ENCODE measurements at regions not wholly inside any gene's neighbourhood (a gene's known extent, or its start where the extent isn't known, plus 50 kb on each side); places are given as distances from the start of the nearest gene placed in this dataset.
A peak's percentile ranks its signal among the peaks of the same experiment; 100 is the strongest.

DNA sequence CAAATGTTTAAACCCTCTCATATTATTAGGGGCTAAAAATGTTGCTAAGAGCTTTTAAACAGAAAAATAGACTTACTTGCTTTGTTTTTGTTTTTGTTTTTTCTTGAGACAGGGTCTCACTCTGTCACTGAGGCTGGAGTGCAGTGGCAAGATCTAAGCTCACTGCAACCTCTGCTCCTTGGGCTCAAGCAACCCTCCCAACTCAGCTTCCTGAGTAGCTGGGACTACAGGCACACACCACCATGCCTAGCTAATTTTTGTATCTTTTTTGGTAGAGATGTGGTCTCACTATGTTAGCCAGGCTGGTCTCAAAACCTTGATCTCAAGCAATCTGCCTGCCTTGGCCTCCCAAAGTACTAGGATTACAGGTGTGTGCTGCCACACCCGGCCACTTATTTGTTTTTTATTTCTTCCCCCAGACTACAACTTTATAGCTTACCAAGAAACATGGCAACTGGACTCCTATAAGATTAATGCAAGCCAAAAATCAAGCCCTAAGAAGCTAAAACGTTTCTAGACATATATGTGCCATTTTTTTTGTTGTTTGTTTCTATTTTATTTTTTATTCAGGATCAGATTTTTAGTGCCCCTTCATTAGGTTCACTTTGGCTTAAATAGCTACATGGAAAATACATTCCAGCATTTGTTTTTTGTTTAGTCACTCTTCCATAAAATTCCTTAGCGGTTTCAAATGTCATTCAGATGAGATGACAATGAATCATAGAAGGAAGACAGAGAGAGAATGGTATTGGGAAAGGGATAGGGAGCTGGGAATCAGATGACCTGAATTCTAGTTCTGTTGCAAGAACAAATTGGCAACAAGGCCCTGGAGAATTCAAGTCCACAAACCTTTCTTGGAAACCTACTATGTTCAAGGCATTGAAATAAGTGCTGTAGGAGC lies 163.4 kb upstream of the MKLN1 start:
- no TSS peak for BruUV-seq (replicated peaks)
- Histone ChIP-seq H3K4me1 (ENCODE audit: control insufficient read depth, extremely low read depth, insufficient read depth, low read length) (peaks cover 4% of the 10 kb centered on the region), H2AFZ (ENCODE audit: low read depth, low read length) (peak overlapping the region; percentile 81), H3K27me3 (ENCODE audit: control insufficient read depth in 2 of 2, insufficient read depth in 2 of 2, low read length in 2 of 2) (no peaks in the 10 kb centered on the region), H3K9ac (replicated peaks; ENCODE audit: extremely low read depth, insufficient read depth, low read length) (no peak overlapping the region), H3K4me3 (replicated peaks in 1 of 3; ENCODE audit: insufficient read depth in 1 of 3, low read depth in 1 of 3, low read length in 3 of 3) (no peak overlapping the region), H3K4me2 (ENCODE audit: insufficient read depth, low read length) (no peak overlapping the region), H4K20me1 (replicated peaks; ENCODE audit: control insufficient read depth, extremely low read depth, insufficient read depth, low read length) (no peaks in the 10 kb centered on the region), H3K79me2 (ENCODE audit: control insufficient read depth, insufficient read depth, low read length) (no peaks in the 10 kb centered on the region), H3K36me3 (ENCODE audit: control insufficient read depth in 2 of 2, extremely low read depth in 1 of 2, insufficient read depth in 2 of 2, low read length in 2 of 2) (no peaks in the 10 kb centered on the region), H3K9me3 (replicated peaks; ENCODE audit: control insufficient read depth, insufficient read depth, low read length) (no peaks in the 10 kb centered on the region), H3K9me1 (replicated peaks; ENCODE audit: control insufficient read depth, extremely low read depth, insufficient read depth, low read length) (no peaks in the 10 kb centered on the region), H3K27ac (ENCODE audit: insufficient read depth, low read depth, low read length) (peak overlapping the region; percentile 46)
- intact Hi-C loops (cut with micrococcal nuclease) (no loop called here), dilution Hi-C loops (cut with MboI; ENCODE audit: extremely low pct_ligation_motif_present, low sequenced_read_pairs) (no loop called here)
- CTCF ChIA-PET = interaction anchor here (0.7 to 1.8 kb wide), 10 partner anchors 9 to 251 kb away, joined by 3 to 7 read pairs (median 3); no protein-coding TSS in a partner anchor
- FAIRE-seq (peak; percentile 21), DNase-seq (ENCODE audit: low read depth, low spot score) (peak; percentile 11)
- POLR2A ChIA-PET = no interaction called here
- TF ChIP-seq FOS (IDR thresholded peaks at IDR 0.05; ENCODE audit: borderline replicate concordance, insufficient read depth, low read length) (peak; percentile 15), POLR2AphosphoS5 (IDR thresholded peaks at IDR 0.05; ENCODE audit: insufficient read depth, low read depth, low read length) (no peak)

DNA sequence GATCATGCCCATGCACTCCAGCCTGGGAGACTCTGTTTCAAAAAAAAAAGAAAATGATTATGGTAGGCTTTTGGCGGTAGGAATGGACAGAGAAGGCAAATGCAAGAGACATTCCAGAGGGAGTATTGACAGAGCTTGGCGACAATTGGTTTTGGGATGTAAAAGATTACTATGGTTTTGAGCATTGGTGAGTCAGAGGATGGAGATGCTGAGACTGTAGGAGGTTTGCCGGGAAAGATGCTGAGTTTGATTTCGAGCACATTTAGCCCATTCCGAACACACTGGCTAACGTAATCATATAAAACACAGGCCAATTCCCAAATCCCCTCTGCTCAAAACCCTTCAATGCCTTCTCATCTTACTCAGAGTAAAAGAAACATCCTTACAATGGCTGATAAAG lies 161.6 kb upstream of the MKLN1 start:
- no peak for TF ChIP-seq POLR2AphosphoS5 (IDR thresholded peaks at IDR 0.05; ENCODE audit: insufficient read depth, low read depth, low read length)
- TF ChIP-seq FOS (IDR thresholded peaks at IDR 0.05; ENCODE audit: borderline replicate concordance, insufficient read depth, low read length) = no peak
- TF ChIP-seq, protein P1, sequence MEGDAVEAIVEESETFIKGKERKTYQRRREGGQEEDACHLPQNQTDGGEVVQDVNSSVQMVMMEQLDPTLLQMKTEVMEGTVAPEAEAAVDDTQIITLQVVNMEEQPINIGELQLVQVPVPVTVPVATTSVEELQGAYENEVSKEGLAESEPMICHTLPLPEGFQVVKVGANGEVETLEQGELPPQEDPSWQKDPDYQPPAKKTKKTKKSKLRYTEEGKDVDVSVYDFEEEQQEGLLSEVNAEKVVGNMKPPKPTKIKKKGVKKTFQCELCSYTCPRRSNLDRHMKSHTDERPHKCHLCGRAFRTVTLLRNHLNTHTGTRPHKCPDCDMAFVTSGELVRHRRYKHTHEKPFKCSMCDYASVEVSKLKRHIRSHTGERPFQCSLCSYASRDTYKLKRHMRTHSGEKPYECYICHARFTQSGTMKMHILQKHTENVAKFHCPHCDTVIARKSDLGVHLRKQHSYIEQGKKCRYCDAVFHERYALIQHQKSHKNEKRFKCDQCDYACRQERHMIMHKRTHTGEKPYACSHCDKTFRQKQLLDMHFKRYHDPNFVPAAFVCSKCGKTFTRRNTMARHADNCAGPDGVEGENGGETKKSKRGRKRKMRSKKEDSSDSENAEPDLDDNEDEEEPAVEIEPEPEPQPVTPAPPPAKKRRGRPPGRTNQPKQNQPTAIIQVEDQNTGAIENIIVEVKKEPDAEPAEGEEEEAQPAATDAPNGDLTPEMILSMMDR (IDR thresholded peaks at IDR 0.05; ENCODE audit: extremely low read depth in 1 of 2, insufficient read depth in 1 of 2, low read depth in 1 of 2, low read length in 2 of 2) = no peak
- no peak for TF ChIP-seq GATA2 (IDR thresholded peaks at IDR 0.05; ENCODE audit: insufficient read depth, insufficient read length, low read depth, low read length)
- TF ChIP-seq MYC (IDR thresholded peaks at IDR 0.05; ENCODE audit: low read depth, low read length) = no peak
- TF ChIP-seq, protein P2, sequence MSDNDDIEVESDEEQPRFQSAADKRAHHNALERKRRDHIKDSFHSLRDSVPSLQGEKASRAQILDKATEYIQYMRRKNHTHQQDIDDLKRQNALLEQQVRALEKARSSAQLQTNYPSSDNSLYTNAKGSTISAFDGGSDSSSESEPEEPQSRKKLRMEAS (IDR thresholded peaks at IDR 0.05; ENCODE audit: insufficient read depth, insufficient read length) = no peak
- intact Hi-C loops (cut with micrococcal nuclease) = no loop called here
- no peaks in the 10 kb centered on the region for H3K27me3 ChIP-seq (ENCODE audit: control insufficient read depth in 2 of 2, insufficient read depth in 2 of 2, low read length in 2 of 2)
- no peaks in the 10 kb centered on the region for H3K9me3 ChIP-seq (replicated peaks; ENCODE audit: control insufficient read depth, insufficient read depth, low read length)
- POLR2A ChIA-PET = no interaction called here
- no peak overlapping the region for H3K4me3 ChIP-seq (replicated peaks in 1 of 3; ENCODE audit: insufficient read depth in 1 of 3, low read depth in 1 of 3, low read length in 3 of 3)
- no peak overlapping the region for H2AFZ ChIP-seq (ENCODE audit: low read depth, low read length)
- peaks cover 4% of the 10 kb centered on the region for H3K4me1 ChIP-seq (ENCODE audit: control insufficient read depth, extremely low read depth, insufficient read depth, low read length)
- CTCF ChIA-PET = no interaction called here
- BruUV-seq (replicated peaks) = no TSS peak
- no peak overlapping the region for H3K9ac ChIP-seq (replicated peaks; ENCODE audit: extremely low read depth, insufficient read depth, low read length)
- no peaks in the 10 kb centered on the region for H3K36me3 ChIP-seq (ENCODE audit: control insufficient read depth in 2 of 2, extremely low read depth in 1 of 2, insufficient read depth in 2 of 2, low read length in 2 of 2)
- no peaks in the 10 kb centered on the region for H3K9me1 ChIP-seq (replicated peaks; ENCODE audit: control insufficient read depth, extremely low read depth, insufficient read depth, low read length)
- DNase-seq (ENCODE audit: low read depth, low spot score) = no peak
- no peak for FAIRE-seq
- dilution Hi-C loops (cut with MboI; ENCODE audit: extremely low pct_ligation_motif_present, low sequenced_read_pairs) = no loop called here
- no peaks in the 10 kb centered on the region for H3K79me2 ChIP-seq (ENCODE audit: control insufficient read depth, insufficient read depth, low read length)
- H3K27ac ChIP-seq (ENCODE audit: insufficient read depth, low read depth, low read length) = no peak overlapping the region
- H3K4me2 ChIP-seq (ENCODE audit: insufficient read depth, low read length) = no peak overlapping the region
- no peaks in the 10 kb centered on the region for H4K20me1 ChIP-seq (replicated peaks; ENCODE audit: control insufficient read depth, extremely low read depth, insufficient read depth, low read length)
